ENCODE measurements at regions not wholly inside any gene's neighbourhood (a gene's known extent, or its start where the extent isn't known, plus 50 kb on each side); places are given as distances from the start of the nearest gene placed in this dataset.

DNA sequence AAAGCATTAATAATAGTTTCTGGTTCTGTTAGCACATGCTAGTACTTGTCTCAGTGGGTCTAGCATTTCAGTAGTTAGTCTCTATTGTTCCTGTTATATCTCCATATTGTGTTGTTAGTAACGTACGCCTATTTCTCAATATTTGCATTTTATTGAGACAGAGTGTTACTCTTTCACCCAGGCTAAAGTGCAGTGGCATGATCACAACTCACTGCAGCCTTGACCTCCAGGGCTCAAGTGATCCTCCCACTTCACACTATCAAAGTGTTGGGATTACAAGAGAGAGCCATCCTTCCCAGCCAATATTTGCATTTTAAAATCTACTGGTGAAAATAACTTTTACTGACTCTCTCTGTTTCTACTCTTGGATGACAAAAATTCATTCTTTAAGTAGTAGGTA, 154.6 kb upstream of the PRR20A start:
- Histone ChIP-seq H3K9me3 (peaks cover 0 to 13% (median 0%) of the 10 kb centered on the region in 8 donors), H3K36me3 (no peaks in the 10 kb centered on the region), H3K27ac (no peak overlapping the region), H3K4me3 (no peak overlapping the region), H3K27me3 (replicated peaks in 1 of 7) (no peaks in the 10 kb centered on the region), H3K4me1 (no peaks in the 10 kb centered on the region)
- TF ChIP-seq POLR2A (IDR thresholded peaks at IDR 0.05) (no peak), POLR2AphosphoS5 (IDR thresholded peaks at IDR 0.05) (no peak)
- TF ChIP-seq, protein P1, sequence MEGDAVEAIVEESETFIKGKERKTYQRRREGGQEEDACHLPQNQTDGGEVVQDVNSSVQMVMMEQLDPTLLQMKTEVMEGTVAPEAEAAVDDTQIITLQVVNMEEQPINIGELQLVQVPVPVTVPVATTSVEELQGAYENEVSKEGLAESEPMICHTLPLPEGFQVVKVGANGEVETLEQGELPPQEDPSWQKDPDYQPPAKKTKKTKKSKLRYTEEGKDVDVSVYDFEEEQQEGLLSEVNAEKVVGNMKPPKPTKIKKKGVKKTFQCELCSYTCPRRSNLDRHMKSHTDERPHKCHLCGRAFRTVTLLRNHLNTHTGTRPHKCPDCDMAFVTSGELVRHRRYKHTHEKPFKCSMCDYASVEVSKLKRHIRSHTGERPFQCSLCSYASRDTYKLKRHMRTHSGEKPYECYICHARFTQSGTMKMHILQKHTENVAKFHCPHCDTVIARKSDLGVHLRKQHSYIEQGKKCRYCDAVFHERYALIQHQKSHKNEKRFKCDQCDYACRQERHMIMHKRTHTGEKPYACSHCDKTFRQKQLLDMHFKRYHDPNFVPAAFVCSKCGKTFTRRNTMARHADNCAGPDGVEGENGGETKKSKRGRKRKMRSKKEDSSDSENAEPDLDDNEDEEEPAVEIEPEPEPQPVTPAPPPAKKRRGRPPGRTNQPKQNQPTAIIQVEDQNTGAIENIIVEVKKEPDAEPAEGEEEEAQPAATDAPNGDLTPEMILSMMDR (IDR thresholded peaks at IDR 0.05 in 8 of 11, conservative IDR thresholded peaks at IDR 0.05 in 3 of 11) = no peak
- intact Hi-C loops (cut with DNase I; ENCODE audit: low total_unique reads) = no loop called here
- 79 to 88% (median 83%) methylated on average over 2 of the region's 2 CpGs for WGBS, 5 donors
- DNase-seq = no peak

DNA sequence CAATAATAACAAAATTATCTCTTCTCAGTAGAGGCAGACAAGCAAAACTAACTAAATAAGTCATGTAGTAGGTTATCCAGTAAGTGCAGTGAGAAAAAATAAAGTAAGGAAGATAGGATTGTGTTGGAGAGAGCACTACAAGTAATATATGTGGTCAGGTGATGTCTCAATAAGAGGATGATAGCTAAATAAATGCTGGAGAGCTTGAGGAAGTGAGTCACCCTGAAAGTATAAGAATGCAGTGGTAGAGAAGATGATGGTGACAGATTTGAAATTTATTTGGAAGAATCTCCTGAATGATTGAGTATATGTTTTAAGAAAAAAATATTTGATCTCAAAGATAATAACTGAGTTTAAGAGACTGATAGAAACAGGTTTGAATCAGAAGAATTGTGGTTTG, 152.2 kb upstream of the PRR20A start:
- Histone ChIP-seq H3K4me1 (no peaks in the 10 kb centered on the region), H3K27ac (no peak overlapping the region), H3K27me3 (replicated peaks in 1 of 7) (no peaks in the 10 kb centered on the region), H3K4me3 (no peak overlapping the region), H3K36me3 (no peaks in the 10 kb centered on the region), H3K9me3 (peaks cover 0 to 13% (median 0%) of the 10 kb centered on the region in 8 donors)
- DNase-seq = no peak
- intact Hi-C loops (cut with DNase I; ENCODE audit: low total_unique reads) = no loop called here
- TF ChIP-seq POLR2A (IDR thresholded peaks at IDR 0.05) (no peak), POLR2AphosphoS5 (IDR thresholded peaks at IDR 0.05) (no peak)
- TF ChIP-seq, protein P1 (IDR thresholded peaks at IDR 0.05 in 8 of 11, conservative IDR thresholded peaks at IDR 0.05 in 3 of 11) = no peak

DNA sequence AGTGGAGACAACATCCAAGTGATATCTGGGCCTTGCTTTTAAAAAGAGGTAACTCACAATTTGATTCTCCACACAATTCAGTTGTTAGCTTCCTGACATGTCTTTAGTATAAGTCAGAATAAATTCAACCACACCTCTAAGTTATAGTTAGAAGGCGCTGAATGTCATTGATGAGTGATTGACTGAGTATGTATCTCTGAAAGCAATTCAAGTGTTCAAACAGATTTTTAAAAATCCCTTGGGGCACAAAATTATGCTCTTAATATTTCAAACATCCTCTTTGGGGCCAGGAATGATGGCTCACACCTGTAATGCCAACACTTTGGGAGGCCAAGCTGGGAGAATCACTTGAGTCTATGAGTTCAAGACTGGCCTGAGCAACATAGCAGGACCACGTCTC, 137.0 kb upstream of the PRR20A start:
- Histone ChIP-seq H3K9me3 (peaks cover 0 to 8% (median 2%) of the 10 kb centered on the region in 8 donors), H3K4me1 (no peaks in the 10 kb centered on the region), H3K4me3 (no peak overlapping the region), H3K36me3 (no peaks in the 10 kb centered on the region), H3K27ac (no peak overlapping the region), H3K27me3 (replicated peaks in 1 of 7) (no peaks in the 10 kb centered on the region)
- 48 to 92% (median 78%) methylated on average over 2 of the region's 2 CpGs for WGBS, 5 donors
- TF ChIP-seq, protein P1 (IDR thresholded peaks at IDR 0.05 in 8 of 11, conservative IDR thresholded peaks at IDR 0.05 in 3 of 11) = no peak
- TF ChIP-seq POLR2AphosphoS5 (IDR thresholded peaks at IDR 0.05) (no peak), POLR2A (IDR thresholded peaks at IDR 0.05) (no peak)
- DNase-seq = no peak
- intact Hi-C loops (cut with DNase I; ENCODE audit: low total_unique reads) = no loop called here

GRCh38 chr13:57017357-57017756, 123.4 kb upstream of the PRR20A start:
- intact Hi-C loops (cut with DNase I; ENCODE audit: low total_unique reads) = no loop called here
- Histone ChIP-seq H3K9me3 (peaks cover 0 to 29% (median 12%) of the 10 kb centered on the region in 8 donors), H3K27me3 (replicated peaks in 1 of 7) (no peaks in the 10 kb centered on the region), H3K4me3 (no peak overlapping the region), H3K4me1 (no peaks in the 10 kb centered on the region), H3K36me3 (no peaks in the 10 kb centered on the region), H3K27ac (no peak overlapping the region)
- TF ChIP-seq, protein P1 (IDR thresholded peaks at IDR 0.05 in 8 of 11, conservative IDR thresholded peaks at IDR 0.05 in 3 of 11) = no peak
- TF ChIP-seq POLR2AphosphoS5 (IDR thresholded peaks at IDR 0.05) (no peak), POLR2A (IDR thresholded peaks at IDR 0.05) (no peak)
- 50 to 82% (median 60%) methylated on average over 1 of the region's 1 CpG for WGBS, 5 donors
- no peak for DNase-seq

Measured in spleen (tissue), 11 donors.